ENCODE measurements at regions not wholly inside any gene's neighbourhood (a gene's known extent, or its start where the extent isn't known, plus 50 kb on each side); places are given as distances from the start of the nearest gene placed in this dataset.
"Not testable (repeated sequence)": the region's sequence is repeated elsewhere in the genome, so short reads cannot be mapped to it uniquely, and the experiment has no call there.

DNA sequence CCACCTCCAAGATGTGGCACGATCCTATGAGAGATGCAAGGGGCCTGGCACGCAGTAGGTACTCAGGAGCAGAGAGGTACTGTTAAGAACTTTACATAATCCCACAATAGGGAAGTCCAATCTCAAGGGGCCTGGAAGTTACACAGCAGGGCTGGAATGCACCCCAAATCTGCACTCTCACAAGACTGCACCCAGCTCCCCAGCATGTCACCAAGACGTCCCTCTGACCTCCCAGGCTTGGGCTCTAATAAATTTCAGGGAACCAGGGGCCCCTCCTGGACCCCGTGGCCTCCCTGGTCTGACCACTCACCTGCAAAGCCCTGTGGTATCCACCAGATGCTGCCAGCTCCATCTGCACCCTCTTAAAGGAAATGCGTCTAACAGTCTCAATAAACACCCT is 94.9 kb downstream of the OAT start:
- no peak for DNase-seq

GRCh38 chr10:124323111-124323725 is 95.5 kb downstream of the OAT start:
- DNase-seq = no peak

GRCh38 chr10:124322191-124322980 is 96.3 kb downstream of the OAT start:
- no peak for DNase-seq

DNA sequence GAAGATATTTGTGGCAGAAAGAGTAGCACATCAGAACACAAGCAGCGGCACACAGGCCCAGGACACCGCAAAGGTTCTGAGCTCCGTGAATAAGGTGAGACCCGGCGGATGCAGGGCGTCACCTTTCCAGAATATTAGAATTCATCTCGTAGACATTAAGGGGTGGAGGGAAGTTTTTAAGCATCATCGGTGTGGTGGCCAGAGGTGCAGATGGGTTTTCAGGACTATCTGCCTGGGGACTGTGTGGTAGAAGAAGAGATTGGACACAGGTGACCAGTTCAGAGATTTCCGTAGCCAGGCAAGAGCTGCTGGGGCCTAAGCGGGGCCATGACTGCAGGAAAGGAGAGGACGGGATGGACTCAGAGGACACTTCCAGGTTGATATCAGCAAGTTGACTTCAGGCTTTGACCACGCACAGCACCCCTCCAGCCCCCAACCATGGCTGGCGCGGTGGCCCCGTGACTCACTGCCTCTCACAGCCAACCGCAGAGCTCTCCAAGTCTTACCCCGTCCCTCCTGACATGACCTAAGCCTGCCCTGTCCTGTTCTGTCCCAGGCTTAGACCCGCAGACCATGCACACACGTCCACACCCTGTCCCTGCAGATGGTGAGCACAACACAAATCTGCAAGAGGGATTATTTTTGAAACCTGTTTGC is 97.2 kb downstream of the OAT start:
- DNase-seq = no peak

DNA sequence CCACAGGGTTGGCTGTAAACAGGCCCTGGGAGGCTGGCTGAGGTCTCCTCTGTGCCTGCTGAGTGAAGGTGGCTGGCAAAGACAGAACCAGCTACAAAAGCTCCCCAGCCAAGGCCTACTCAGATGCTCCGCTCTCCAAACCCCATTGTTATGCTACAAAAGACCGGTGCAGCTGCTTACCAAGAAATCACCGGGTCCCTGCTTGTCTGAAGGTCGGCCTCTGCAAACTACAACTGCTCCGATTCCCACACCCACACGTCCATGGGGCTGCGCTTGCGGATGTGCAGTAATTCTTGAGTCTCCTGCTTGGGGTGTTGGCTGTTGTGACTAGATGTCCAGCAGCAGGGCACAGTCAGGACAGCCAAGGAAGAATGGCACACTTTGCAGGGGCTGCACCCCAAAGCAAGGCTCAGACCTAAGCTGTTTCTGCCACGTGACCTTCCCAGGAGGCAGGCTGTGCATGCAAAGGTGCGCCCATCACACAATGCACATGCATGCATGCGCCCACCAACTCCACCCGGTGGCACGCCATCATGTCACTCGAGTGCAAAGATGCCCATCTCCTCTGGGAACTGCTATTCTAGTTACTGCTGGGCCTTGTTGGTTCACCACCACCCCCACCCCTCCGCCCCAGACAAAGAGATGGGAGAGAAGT is 97.8 kb downstream of the OAT start:
- no peak for DNase-seq

- DNase-seq = no peak
These were observed 98.8 kb downstream of the OAT start for GRCh38 chr10:124319926-124320391.

DNA sequence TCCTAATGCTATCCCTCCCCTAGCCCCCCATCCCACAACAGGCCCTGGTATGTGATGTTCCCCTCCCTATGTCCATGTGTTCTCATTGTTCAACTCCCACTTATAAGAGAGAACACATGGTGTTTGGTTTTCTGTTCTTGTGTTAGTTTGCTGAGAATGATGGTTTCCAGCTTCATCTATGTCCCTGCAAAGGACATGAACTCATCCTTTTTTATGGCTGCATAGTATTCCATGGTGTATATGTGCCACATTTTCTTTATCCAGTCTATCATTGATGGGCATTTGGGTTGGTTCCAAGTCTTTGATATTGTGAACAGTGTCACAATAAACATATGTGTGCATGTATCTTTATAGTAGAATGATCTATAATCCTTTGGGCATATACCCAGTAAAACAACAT is 99.2 kb downstream of the OAT start:
- DNase-seq = not testable (repeated sequence)

DNA sequence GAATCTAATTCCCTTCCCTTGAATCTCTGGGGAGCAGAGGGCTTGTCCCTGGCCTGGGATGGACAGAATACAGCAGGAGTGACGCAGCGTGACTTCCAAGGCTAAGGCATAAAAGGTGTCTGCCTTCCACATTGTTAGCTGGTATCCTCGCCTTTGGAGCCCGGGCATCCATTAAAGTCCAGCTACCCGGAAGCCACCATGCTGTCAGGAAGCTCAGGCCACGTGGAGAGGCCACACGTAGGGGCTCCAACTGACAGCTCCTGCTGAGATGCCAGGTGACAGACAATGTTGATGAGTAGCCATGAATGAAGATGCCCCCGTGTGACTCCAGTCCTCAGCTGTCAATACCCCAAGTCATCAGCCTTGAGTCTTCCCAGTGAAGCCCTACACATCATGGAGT is 99.9 kb downstream of the OAT start:
- no peak for DNase-seq

- no peak for DNase-seq
These were observed 100.6 kb downstream of the OAT start for GRCh38 chr10:124318076-124318475.

DNA sequence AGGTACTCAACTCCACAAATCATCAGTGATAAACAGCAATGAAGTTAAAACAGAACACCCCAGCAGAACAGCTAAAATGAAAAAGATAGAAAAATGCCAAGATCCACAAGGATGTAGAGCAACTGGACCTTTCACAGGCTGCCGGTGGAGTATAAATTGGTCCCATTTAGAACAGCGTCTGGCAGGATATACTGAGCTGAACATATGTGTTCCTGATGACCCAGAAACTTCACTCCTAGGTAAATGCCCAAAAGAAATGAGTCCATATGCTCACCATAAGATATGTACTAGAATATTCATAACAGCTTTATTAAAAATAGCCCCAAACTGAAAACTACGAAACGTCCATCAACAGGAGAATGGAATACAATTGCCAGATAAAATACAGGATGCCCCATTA is 102.4 kb downstream of the OAT start:
- no peak for DNase-seq

DNA sequence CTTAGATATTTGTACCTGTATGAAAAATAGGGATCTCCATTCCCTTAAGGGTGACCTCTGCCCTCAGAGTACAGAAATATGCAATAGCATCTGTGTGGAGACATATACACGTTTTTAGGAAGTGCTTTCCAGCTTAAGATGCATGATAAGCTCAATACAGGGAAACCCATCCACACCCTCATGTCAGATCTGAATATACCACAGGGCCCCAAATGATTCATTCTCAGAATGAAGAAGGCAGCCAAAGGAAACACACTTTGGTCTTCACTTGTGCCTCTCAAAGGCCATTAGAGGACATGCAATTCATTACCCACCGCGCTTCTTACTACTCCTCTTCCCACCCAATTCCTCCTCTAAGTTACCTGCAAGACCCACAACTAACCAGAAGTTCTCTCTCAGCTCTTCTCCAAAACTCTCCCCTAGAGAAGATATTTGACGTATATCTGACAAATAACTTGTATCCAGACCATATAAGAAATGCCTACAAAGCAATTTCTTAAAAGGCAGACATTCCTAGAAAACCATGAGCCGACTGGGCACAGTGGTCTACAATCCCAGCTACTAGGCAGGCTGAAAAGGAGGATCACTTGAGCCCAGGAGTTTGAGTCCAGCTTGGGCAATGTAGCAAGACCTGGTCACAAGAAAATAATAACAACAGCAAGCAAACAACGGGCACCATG is 103.0 kb downstream of the OAT start:
- no peak for DNase-seq

- no peak for DNase-seq
These were observed 105.3 kb downstream of the OAT start for GRCh38 chr10:124313374-124313773.

- no peak for DNase-seq
These were observed 109.9 kb downstream of the OAT start for GRCh38 chr10:124308811-124309210.

DNA sequence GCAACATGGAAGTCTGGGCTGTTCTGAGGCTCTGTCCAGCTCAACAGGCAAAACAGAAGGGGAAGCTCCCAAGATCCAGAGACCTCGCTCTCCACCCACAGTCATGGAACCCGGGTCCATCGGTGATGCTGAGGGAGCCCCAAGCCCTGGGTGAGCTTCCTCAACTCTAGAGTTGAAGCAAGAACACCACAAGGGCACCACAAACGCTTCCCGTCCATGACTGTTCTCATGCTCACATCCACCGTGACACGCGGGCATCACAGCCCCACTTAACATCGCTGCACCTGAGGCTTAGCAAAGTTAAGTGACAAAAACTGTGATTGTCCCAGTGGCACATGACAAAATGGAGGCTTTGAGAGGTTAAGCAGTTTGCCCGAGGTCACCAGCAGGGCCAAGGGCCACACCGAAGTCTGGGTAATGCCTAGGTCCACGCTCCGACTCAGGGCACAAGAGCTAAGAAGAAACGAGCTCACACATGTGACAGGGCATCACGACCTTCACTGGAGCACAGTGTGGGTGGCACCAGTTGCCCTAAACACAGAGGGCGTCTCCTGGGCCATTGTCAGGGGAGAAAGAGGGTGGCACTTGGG is 110.6 kb downstream of the OAT start:
- no peak for DNase-seq

GRCh38 chr10:124307591-124307990 is 111.1 kb downstream of the OAT start:
- no peak for DNase-seq

DNA sequence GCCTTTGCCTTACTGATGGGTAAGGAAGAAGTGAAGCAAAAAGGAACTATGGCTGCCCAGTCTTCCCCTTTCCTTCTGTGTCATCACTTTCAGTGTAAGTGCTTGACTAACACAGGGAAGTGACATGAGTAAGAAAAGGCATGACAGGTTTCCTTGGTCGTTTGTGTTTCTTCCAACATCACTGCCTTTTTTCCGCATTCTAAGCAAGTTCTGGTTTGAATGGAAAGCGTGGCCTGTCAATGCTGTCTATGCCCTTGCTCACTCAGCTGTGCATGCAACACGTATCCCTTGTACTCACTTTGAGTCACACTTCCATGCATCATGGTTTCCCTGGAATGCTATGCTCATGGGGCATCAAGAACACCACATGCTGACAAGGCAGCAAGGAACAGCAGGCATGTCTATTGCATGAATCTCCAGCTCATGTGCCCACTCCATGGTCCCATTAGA is 111.8 kb downstream of the OAT start:
- no peak for DNase-seq

- no peak for DNase-seq
These were observed 112.2 kb downstream of the OAT start for GRCh38 chr10:124306520-124306919.

DNA sequence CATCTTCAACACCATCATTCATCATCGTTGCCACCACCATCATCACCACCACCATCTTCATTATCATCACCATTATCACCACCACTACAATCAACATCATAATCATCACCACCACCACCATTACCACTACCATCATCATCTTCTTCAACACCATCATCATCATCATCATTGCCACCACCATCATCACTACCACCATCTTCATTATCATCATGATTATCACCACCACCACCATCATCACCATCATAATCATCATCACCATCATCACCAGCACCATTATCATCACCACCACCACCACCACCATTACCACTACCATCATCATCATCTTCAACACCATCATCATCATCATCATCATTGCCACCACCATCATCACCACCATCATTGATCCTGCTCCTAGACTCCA is 112.7 kb downstream of the OAT start:
- no peak for DNase-seq

DNA sequence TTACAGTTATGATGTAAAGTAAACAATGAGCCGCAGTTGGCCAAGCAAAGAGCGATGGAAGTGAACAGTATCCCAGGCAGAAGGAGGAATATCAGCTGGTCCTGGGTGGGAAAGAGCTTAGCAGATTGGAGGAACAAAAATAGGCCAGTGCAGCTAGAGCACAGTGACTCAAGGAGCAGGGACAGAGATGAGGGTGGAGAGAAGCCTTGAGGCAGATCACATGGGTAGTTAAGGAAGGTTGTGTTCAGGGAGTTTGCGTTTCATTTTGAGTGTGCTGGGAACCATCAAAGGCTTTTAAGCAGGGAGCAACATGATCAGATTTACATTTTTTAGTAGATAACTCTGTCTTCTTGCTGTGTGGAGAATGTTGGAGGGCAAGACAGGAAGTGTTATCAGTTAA is 113.6 kb downstream of the OAT start:
- DNase-seq = no peak

DNA sequence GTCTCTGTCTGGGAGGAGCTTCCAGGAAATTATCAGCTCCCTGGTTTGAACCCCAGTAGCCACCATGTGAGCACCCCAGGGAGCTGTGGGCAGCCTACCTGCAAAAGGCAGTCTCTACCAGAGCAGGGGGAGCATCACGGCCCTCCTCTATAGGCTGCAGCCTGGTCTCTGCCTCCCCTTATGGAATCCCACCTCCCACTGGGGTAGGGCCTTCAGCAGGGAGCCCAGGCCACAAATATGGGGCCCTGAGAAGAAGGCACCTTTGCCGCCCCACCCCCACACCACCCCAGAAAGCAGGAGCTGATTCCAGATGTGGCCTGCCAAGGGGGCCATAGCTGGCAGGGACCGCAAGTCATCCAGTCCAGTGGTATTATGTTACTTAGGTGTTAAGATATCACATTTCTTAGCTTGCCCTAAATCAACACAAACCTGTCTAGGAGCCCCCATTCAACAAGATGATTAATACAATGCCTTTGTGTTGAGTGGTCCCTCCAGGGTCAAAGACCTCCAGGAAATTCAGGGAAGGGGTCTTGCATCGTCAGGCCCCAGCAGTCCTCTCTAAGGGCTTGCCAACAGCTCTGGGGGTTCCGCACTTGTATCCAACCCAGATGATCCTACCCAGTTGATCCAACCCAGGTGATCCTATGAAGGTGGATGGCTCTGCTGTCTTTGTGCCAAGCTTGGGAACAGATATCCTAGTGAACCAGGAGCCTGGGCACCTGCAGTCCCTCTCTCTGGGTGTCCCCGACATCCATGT is 114.9 kb downstream of the OAT start:
- DNase-seq = no peak

GRCh38 chr10:124302951-124303505 is 115.7 kb downstream of the OAT start:
- no peak for DNase-seq
